Ascending aorta (tissue), 2 donors: ENCODE measurements at regions not wholly inside any gene's neighbourhood (a gene's known extent, or its start where the extent isn't known, plus 50 kb on each side); places are given as distances from the start of the nearest gene placed in this dataset.

Experiments
- DNase-seq, 2 donors: peaks; one replicate each; pipeline ENCODE4 v3.0.0-alpha.2; 2019; ENCODE audit warnings: low spot score in 2 of 2
- H3K27ac ChIP-seq, 2 donors: fragments of 200-600 bp; sonication (generic); one replicate each; pipeline ENCODE4 v1.5.1; 2016 to 2017; ENCODE audit warnings: mild to moderate bottlenecking in 1 of 2
- H3K27me3 ChIP-seq: fragments of 200-600 bp; sonication (generic); one replicate; pipeline ENCODE4 v1.5.1; 2017
- H3K36me3 ChIP-seq, 2 donors: fragments of 200-600 bp; sonication (generic); one replicate each; pipeline ENCODE4 v1.5.1; 2016
- H3K4me1 ChIP-seq, 2 donors: fragments of 200-600 bp; sonication (generic); one replicate each; pipeline ENCODE4 v1.5.1; 2016 to 2017; ENCODE audit warnings: mild to moderate bottlenecking in 1 of 2
- H3K4me3 ChIP-seq, 2 donors: fragments of 200-600 bp; sonication (generic); one replicate each; pipeline ENCODE4 v1.5.1; 2016 to 2017; ENCODE audit warnings: mild to moderate bottlenecking in 1 of 2
- H3K9me3 ChIP-seq, 2 donors: fragments of 200-600 bp; sonication (generic); one replicate each; pipeline ENCODE4 v1.5.1; 2016
- intact Hi-C: fragments of 100-400 bp; cut with DNase I; formaldehyde crosslinking; loops from one replicate; pipeline ENCODE4 v1.15.1; 2023
- TF ChIP-seq, protein P1 (sequence below), 3 experiments: fragments of 200-600 bp in 2 of 3; fragments of 450-650 bp in 1 of 3; sonication (generic) in 2 of 3; IDR thresholded peaks; one replicate each; pipeline ENCODE4 v1.5.1; 2016 to 2019; ENCODE audit warnings: antibody characterized with exemption in 3 of 3, mild to moderate bottlenecking in 1 of 3, moderate library complexity in 1 of 3

DNA sequence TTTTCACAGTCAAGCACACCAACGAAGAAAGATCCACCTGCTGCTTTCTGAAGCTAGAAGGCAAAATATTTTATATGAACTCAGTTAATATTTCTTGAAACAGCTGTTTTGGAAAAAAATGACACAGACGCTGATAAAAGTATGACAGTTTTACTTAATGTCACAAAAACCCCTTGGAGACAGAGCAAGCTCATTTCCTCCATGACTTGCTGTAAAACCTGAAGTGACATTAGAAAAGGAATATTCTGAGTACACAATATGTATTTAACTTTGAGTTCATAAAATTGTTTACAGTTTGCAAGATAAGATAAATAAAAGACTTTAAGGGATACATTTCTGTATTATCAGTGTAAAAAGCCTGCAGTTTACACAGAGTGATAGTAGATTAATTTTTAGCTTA lies 105.4 kb downstream of the DSEL start:
- peaks cover 0 to 6% of the 10 kb centered on the region in 2 donors for H3K4me1 ChIP-seq
- TF ChIP-seq, protein P1, sequence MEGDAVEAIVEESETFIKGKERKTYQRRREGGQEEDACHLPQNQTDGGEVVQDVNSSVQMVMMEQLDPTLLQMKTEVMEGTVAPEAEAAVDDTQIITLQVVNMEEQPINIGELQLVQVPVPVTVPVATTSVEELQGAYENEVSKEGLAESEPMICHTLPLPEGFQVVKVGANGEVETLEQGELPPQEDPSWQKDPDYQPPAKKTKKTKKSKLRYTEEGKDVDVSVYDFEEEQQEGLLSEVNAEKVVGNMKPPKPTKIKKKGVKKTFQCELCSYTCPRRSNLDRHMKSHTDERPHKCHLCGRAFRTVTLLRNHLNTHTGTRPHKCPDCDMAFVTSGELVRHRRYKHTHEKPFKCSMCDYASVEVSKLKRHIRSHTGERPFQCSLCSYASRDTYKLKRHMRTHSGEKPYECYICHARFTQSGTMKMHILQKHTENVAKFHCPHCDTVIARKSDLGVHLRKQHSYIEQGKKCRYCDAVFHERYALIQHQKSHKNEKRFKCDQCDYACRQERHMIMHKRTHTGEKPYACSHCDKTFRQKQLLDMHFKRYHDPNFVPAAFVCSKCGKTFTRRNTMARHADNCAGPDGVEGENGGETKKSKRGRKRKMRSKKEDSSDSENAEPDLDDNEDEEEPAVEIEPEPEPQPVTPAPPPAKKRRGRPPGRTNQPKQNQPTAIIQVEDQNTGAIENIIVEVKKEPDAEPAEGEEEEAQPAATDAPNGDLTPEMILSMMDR (IDR thresholded peaks at IDR 0.05), result no peak
- H3K4me3 ChIP-seq, result no peak overlapping the region
- no peak for DNase-seq
- H3K27ac ChIP-seq, result no peak overlapping the region
- no peaks in the 10 kb centered on the region for H3K9me3 ChIP-seq
- H3K27me3 ChIP-seq, result no peaks in the 10 kb centered on the region
- intact Hi-C loops, result no loop called here
- no peaks in the 10 kb centered on the region for H3K36me3 ChIP-seq

DNA sequence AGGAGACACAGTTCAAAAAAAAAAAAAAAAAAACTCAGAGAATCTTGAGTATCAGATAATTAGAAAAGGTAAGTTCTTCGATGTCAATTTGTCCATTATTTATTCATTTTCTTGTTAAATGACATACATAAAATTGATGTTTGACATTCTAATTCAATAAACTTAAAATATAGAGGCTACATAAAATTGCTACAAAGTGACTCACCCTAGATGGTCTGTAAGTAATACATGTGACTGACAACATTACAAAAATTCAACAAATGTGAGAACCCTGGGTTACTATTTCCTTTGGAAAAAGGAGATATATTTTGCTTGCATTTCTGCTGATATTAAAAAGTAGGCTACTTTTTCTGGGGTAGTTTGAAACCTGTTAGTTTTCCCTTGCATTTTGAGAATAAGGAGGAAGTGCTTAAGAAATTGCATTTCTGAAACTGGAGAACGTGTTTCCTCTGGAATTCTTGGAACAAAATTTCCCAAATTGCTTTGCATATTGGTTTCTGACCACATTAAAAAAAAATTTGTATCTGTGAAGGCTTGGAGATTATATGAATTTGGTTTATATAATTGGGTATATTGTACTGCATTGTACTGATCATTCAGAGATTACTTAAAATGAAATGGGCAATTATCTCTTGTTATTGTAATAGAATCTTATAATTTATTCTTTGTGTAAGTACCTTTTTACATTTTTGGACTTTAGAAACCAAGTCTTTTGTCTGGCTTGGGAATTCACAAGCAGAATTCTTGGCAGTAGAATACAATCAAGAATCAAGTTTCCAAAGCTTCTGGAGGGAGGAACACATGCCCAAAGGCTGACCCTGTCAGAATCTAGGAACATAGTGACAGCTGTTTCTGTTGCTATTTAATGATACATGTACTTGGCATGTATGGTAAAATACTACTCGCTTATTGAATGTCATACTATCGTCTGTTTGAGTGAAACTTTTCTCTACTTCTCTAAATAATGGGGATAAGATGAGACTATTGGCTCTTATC lies 106.1 kb downstream of the DSEL start:
- Histone ChIP-seq H3K9me3 (no peaks in the 10 kb centered on the region), H3K36me3 (no peaks in the 10 kb centered on the region), H3K27me3 (no peaks in the 10 kb centered on the region), H3K27ac (no peak overlapping the region), H3K4me3 (no peak overlapping the region), H3K4me1 (peaks cover 0 to 6% of the 10 kb centered on the region in 2 donors)
- TF ChIP-seq, protein P1 (IDR thresholded peaks at IDR 0.05), result no peak
- no peak for DNase-seq
- intact Hi-C loops, result no loop called here

DNA sequence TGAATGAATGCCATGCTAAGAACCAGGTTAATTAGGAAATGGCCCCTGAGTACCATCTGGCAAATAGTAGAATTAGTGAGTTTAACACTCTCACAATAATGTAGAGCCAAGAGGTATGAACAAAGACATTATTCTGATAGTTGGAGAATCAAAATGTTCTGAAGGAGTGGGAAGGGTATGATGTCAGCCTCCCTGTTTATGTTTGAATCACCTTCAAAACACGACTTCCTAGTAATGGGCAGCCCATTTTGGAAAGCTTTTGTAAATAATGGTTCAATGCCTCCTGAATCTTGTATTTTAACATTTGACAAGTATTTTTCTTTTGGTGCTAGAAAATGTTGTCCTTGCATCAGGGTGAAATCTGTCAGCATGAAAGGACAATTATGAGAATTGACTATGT lies 108.3 kb downstream of the DSEL start:
- Histone ChIP-seq H3K36me3 (no peaks in the 10 kb centered on the region), H3K9me3 (no peaks in the 10 kb centered on the region), H3K27ac (no peak overlapping the region), H3K4me3 (no peak overlapping the region), H3K4me1 (peaks cover 0 to 6% of the 10 kb centered on the region in 2 donors), H3K27me3 (no peaks in the 10 kb centered on the region)
- no peak for DNase-seq
- intact Hi-C loops, result no loop called here
- TF ChIP-seq, protein P1 (IDR thresholded peaks at IDR 0.05), result no peak

DNA sequence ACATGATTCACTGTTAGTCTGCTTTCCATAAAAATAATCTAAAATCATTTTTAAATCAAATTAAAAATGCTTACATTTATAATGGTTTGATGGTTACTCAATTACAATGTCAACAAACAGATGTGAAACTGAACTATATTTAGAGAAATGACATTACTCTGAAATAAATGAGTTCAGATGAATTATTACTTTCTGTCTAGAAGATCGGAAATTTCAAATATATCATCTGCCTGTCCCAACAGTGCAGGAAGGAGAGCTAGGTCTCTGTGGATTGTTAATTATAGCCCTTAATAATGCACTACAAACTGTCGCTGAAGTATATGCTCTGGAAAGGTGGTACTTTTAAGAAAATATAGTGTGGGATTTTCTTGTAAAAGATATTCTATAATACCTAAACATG lies 109.8 kb downstream of the DSEL start:
- no peaks in the 10 kb centered on the region for H3K36me3 ChIP-seq
- DNase-seq, result no peak
- H3K27ac ChIP-seq, result no peak overlapping the region
- H3K4me1 ChIP-seq, result peaks cover 0 to 6% of the 10 kb centered on the region in 2 donors
- intact Hi-C loops, result no loop called here
- no peaks in the 10 kb centered on the region for H3K9me3 ChIP-seq
- TF ChIP-seq, protein P1 (IDR thresholded peaks at IDR 0.05), result no peak
- H3K27me3 ChIP-seq, result no peaks in the 10 kb centered on the region
- H3K4me3 ChIP-seq, result no peak overlapping the region

DNA sequence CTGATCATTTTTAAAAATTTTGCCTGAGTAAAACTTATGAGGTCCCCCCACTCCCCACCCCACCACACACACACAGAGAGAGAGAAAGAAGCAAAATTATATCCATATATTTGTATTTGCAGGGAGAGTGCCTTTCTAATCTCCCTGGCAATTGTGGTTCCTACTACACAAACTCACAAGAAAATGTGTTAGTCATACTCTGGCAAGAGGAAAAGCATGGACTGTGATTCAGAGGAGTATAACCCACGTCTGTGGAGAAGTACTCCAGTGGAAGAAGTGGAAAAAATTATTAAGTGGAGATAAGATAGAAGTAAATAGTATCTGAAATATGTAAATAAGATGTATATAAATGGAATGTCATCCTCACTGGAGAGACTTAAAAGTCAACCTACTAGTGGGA lies 114.0 kb downstream of the DSEL start:
- Histone ChIP-seq H3K27me3 (no peaks in the 10 kb centered on the region), H3K9me3 (no peaks in the 10 kb centered on the region), H3K36me3 (no peaks in the 10 kb centered on the region), H3K27ac (no peak overlapping the region), H3K4me1 (no peaks in the 10 kb centered on the region), H3K4me3 (no peak overlapping the region)
- intact Hi-C loops, result no loop called here
- TF ChIP-seq, protein P1 (IDR thresholded peaks at IDR 0.05), result no peak
- DNase-seq, result no peak
